NCI-H2029 treated with DMSO at 0.1 percent for 48 hours (cell line): ENCODE measurements at regions not wholly inside any gene's neighbourhood (a gene's known extent, or its start where the extent isn't known, plus 50 kb on each side); places are given as distances from the start of the nearest gene placed in this dataset.

Experiments used
- DNase-seq: peaks from one replicate; lab custom pipeline; 2025; lab: John Stamatoyannopoulos, UW

DNA sequence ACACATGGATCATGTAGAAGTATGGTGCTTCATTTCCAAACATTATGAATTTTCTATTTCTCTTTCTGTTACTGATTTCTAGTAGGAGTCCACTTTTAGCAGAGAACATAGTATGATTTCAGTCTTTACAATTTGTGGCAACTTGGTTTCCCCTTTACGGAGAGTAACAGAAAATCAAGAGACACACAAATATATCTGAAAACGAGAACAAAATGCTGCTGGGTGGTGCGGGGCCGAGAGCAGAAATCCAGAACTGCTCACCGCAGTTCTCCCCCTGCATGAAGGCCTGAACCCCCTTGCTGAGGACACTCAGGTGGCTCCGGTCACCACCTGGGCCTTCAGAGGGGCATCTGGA lies 94.5 kb upstream of the FMN2 start:
- no peak for DNase-seq

DNA sequence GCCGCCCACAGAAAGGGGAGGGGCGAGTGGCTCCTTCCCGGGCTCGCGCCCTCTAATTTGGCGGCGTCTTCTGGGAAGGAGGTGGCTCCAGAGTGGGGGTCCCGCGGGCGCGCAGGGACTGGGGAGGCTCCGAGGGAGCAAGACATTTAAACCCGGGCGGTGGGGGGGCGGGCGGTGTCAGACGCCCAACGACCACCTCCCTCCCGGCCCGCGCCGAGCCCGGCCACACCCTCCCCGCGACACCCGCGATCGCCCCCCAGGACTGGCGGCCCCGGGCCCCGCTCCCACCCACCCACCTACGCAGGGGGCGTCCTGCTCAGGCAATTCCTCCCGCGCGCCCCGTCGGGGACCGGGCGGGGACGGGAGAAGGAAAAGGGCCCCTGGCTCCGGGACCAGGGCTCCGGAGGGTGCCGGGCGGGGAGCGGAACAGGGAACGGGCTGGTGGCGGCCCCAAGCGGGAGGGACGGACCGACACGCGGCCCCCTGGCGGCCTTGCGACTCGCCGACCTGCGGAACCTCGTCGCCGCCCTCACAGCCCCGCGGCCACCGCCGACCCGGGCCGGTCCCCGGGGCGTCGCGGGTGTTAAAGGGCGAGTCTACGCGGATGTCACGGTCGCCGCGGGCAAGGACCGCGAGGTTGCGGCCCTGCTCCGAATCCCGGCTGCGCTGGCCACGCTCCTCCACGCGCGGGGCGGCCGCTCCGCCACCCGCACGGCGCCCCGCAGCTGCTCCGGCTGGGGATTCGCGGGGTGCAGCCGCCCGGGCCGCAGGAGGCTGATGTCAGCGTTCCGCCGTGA lies 94.0 kb upstream of the FMN2 start:
- DNase-seq = no peak

DNA sequence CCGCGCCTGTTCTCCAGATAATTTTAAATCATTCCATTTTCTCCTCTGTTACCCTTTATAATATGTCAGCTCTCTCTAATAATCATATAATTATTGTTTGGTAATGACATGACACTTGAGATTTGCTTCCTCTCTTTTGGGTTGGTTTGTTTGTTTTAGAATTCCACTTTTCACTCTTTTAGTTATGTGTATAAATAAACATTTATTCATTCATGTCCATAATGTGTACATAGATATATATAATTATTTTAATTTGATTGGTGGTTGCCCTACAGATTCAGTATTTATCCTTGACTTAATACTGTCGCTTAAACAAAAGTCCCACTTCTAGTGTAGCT lies 93.4 kb upstream of the FMN2 start:
- DNase-seq = no peak

DNA sequence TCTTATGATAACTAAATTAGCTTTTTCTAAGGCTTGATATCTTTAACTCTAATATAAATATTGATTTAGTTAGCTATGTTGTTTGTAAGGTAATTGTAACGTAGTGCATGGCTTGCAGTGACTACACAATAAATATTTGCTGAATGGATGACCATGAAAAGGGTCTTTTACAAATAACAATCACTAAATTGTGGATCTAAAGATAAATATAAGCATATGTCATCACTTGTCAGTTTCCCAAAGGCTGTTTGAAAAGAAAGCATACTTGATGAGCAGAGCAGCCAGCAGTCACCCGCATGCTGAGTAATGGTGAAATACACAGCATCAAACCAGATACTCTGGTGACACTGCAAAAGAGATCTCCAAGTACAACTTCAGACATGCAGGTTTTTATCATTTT lies 92.5 kb upstream of the FMN2 start:
- no peak for DNase-seq

DNA sequence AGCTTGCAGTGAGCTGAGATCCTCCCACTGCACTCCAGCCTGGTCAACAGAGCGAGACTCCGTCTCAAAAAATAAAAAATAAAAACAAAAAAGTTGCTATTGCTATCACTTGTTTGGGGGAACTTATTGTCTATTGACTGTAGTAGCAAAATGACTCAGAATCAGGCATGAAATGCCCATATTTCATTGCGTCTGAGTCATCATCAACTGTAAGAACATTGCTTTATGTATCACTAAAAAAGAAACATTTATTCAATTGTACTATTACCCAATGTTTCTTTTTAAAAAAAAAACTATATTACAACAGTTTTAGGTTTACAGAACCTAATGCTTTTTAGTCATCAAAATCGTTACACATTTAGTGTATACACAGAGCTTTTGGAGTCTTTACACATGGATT lies 91.0 kb upstream of the FMN2 start:
- no peak for DNase-seq

DNA sequence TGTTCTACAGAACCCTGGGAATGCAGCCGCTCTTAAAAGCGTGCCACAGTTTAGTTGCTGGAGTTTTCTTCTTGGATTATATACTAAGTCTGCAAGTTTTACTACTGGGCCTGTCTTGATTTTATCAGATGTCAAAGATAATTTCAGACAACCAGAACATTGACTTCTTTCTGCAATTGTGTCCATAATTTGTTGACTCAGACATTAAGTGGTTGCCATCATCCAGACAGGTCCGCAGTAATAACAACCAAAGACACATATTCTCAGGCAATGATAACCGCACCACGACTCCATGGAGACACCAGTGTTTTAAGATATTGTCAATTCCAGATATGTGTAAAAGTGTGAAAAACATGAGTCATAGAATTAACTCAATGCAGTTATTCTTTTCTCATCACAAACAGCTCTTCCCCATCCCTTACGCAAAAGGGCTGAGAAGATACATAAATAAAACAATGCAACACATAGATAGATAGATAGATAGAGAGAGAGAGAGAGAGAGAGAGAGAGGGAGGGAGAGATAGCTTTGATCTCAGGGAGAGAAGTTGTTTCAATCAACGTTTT lies 90.4 kb upstream of the FMN2 start:
- no peak for DNase-seq

DNA sequence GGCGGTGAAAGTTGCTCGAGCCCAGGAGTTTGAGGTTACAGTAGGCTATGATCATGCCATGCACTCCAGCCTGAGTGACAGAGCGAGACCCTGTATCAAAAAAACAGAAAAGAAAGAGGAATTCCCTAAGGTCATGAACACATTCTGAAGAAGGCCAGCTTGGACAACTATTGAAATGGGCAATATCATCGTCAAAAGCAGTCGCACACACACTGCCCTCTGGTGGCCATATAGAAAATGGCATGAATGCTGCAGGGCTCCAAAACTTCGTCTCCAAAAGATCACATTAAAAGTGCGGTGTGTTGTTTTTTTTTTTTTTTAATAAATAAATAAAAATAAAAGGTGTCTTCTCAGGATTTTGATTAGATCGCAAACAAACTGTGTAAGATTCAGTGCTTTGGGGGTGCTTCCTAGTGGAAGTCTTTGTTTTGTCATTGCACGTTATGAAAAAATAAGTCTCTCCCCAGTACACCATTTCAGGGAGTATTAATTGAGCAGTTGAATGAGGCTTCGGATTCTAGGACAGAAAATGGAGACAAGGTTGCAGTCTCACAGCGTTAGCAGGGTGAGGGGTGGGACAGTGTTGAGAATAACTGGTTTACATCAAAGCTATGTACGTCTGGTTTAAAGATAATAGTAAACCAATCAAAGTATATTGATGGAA lies 87.5 kb upstream of the FMN2 start:
- no peak for DNase-seq

DNA sequence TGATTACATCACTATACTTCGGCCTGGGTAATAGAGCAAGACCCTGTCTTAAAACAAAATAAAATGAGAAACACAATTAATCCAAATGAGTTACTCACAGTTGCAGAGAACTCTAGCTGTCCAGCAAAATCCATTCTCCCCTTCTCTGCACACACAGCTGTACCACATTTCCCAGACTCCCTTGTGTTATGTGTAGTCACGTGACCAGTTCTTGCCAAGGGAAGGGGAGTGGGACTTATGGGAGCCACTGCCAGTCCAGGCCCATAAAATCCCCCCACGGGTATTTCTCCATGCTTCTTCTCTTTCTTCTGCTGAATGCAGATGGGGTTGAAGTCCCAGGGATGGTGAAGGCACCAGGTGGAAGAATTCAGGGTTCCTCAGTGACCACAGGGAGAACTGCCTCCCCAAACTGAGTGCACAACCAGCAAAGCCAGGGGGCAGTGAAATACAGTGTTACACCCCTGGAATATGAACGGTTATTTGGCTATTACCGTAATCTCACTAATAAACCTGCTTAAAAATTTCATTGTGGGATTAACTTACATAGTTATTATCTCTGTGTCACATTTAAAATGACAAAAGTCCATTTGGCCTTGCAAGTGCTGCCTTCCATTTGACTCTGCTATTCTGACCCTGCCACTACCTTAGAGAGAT lies 85.6 kb upstream of the FMN2 start:
- DNase-seq = no peak

DNA sequence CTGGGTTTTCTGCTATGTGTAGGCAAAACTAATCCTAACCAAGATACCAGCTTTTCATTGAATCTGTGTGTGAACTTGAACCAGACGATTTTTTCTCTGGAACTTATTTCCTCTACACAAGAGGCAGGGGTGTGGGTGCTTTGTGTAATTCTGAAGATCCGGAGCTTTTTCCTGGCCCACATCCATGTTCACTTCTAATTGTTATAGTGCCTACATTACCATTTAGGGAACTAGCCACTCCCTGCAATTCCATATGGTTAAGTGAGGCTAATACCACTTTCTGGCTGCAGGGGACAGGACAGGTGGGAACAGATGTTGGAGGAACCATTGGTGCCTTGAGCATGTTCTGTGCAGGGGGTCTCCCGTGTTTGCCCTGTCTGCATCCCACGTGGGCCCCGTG lies 83.4 kb upstream of the FMN2 start:
- DNase-seq = no peak

DNA sequence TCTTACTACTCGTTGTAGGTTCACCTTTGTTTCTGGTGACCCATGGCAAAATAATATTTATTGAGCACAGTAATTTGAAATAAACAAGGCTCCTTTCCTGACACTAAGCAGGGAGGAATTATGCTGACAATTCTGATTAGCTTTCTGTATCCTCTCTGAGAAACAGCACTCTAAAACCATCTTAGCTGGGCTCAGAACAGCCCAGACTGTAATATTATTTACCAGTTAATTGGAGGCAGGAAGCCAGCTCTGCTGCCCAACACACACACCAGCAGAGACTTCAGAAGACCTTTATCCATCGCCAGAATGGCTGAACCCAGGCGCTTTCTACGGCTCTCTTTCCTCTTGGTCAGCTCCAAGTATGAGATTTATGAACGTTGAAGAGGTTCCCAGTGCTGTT lies 77.6 kb upstream of the FMN2 start:
- DNase-seq = no peak

DNA sequence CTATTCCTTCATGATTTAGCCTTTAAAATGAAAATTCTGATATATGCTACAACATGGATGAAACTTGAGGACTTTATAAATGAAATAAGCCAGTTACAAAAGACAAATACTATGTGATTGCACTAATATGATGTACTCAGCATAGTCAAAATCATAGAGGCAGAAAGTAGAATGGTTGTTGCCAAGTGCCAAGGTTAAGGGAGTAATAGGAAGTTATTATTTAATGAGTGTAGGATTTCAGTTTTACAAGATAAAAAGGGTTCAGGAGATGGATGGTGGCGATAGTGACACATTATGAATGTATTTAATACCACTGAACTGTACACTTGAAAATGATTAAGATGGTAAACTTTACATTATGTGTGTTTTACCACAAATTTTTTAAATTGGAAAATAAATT lies 73.1 kb upstream of the FMN2 start:
- no peak for DNase-seq

DNA sequence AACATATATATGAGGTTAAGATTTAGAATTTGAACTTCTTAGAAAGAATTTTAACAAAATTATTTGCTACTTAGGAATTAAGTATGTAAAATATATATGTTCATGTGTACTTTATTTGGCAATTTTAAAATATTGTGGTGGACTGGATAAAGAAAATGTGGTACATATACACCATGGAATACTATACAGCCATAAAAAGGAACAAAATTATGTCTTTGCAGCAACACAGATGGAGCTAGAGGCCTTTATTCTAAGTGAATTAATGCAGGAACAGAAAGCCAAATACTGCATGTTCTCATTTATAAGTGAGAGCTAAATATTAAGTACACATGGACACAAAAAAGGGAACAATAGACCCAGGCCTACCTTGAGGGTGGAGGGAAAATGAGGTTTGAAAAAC lies 72.2 kb upstream of the FMN2 start:
- no peak for DNase-seq

DNA sequence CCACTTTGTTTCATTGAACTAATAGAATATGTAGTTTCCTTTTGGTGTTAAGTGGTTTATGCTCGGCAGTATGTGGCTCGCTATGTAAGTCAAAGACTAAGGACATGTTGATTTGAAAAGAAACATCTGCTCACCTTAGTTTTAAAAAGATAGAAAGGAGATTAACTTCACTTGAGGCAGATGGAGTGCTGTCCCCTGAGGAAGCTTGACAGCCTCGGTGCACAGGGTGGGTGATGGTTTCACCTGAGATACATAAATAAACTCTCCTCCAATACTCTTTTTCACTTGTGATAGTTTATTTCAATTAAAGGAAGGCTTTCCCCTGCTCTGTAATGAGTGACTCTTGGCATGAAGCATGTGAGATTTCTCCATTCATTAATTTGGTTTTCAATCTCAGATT lies 70.8 kb upstream of the FMN2 start:
- DNase-seq = no peak

DNA sequence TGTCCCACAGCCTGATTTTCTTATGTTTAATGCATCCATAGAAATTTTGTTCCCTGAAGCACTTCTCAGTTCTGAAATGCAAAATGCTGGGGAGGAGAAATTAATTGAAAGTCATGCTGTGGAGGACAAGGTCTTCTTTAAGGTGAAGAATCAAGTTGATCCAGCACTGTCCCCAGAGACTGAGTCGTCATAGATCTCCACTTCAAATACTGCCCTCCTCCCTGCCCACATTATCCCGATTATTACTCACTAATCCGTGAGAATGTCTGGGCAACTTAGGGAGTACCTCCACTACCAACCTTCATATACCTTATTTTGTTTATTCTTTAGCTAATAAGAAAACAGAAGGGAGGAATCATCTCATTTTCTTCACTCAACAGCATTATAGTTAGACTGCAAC lies 70.0 kb upstream of the FMN2 start:
- DNase-seq = no peak

DNA sequence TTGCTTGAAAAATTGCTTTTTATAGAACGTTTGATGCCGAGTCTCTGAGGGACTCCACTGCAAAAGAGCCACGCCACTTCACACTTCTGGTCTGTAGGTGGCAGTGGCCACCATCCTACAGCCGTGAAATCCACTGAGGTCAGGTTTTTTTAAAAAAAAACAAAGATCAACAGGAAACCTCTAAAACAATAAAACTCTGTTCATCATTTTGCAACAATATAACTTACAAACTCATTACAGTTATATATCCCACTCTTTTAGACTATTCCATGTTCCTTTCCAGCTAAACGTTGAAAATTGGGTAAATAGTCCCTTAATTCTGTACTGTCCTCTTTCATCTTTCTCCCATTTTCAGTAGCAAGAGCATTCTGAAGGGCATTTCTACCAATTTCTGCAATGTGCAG lies 64.6 kb upstream of the FMN2 start:
- peak; percentile 4 for DNase-seq

DNA sequence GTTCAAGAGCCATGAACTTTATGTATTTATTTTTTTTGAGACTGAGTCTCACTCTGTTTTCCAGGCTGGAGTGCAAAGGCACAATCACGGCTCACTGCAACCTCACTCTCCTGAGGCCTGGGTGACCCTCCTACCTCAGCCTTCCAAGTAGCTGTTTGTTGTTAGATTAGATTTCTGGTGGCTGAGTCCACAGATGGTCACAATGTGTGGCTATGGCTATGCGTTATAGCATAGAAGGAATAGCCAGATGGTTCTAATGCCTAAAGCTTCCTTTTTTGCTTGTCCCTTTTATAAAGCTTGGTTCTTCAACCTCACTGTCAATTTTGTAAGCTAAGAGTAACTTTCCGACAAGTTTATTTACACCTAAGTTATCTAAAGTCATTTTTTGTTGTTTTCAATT lies 62.3 kb upstream of the FMN2 start:
- DNase-seq = no peak

DNA sequence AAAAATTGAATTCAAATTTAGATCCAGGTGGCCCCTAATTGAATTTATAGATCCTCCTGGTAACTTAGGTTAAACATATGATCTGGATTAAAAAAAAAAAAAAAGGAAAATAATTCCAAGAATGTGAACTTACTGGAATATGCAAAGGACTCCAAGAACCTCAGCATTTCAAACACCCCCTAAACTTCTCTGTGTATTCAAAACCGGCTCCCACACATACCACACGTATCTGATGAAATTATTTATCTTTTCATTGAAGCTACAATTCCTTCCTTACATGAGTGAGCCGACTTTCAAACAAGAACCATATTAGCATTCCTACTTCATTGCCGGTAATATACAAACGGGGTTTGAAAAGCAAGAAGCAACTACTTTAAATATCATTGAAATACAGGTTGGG lies 61.4 kb upstream of the FMN2 start:
- no peak for DNase-seq

DNA sequence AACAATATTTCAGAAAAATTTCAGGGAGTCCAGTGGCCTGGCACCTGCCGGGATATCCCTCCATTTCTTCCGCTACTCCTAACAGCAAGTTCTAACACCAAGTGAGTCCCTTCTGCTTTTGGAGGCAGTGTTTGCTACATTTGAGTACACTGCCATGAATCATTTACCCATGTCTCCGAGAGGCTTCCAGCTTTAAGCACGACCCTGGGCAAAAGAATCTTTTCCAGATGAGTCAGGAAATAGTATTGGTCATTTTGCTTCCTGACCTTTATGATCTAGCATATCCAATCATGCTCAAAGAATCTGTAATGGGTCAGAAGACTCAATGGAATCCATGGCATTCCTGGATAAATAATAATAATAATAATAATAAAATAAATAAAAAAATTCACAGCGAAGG lies 60.7 kb upstream of the FMN2 start:
- no peak for DNase-seq

DNA sequence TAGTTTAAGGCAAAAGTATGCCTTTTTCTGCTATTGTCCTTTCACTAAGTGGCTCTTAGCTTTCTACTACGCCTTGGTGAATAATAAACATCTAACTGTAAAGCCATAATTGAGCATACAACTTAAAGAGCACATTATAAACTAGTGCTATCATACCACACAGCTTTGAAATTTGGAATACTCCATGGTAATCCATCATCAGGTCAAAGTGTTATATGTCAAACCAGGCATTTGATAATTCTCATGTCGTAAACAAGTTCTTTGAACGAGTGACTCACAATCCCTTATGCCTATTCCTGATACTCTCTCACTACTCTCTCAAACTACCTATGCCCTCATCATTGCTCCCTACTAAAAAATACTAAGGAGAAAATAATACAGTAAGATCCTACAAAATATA lies 60.3 kb upstream of the FMN2 start:
- no peak for DNase-seq

DNA sequence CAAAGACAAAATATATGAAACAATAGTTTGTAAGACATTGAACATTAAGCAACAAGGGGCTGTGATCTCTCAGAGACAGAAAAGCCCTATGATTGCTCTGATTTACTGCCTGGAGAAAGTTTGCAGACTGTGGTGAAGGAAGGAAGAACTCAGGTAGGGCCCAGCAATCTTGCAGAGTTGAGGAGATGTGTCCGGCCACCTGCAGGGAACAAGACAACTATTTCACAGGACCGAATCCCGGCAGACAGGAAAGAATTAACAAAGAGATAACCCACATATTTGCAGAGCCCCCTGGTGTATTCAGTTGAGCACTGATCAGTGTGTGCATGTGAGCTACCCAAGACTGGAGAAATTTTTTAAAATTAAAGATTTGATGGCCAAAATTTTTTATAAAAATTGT lies 58.3 kb upstream of the FMN2 start:
- DNase-seq = no peak

DNA sequence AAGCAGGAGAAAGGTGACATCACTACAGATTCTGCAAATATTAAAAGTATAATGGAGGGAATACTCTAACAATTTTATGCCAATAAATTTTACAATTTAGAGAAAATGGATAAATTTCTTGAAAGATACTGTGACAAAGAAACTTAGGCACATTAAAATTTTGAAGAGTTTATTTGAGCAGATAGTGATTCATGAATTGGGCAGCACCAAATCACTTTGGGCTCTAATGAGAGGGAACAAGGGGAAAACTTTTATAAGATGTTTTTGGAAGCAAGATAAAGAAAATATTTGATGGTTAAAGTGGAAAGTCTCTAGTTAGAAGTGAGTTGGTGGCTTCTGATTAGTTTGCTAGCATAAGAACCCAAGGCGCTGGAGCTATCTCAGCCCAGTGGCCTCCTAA lies 55.2 kb upstream of the FMN2 start:
- no peak for DNase-seq
